ENCODE measurements at regions not wholly inside any gene's neighbourhood (a gene's known extent, or its start where the extent isn't known, plus 50 kb on each side); places are given as distances from the start of the nearest gene placed in this dataset.

- Histone ChIP-seq H3K27ac (ENCODE audit: low read depth in 1 of 2, low read length in 2 of 2) (no peak overlapping the region), H3K4me3 (ENCODE audit: low read length in 2 of 2) (no peak overlapping the region), H3K27me3 (ENCODE audit: control insufficient read depth in 1 of 2, insufficient read depth in 2 of 2, low read length in 1 of 2) (no peaks in the 10 kb centered on the region), H3K9me3 (ENCODE audit: control insufficient read depth, low read length) (no peaks in the 10 kb centered on the region), H3K4me1 (ENCODE audit: control insufficient read depth in 1 of 2, insufficient read depth in 2 of 2, low read length in 2 of 2) (no peaks in the 10 kb centered on the region), H3K36me3 (ENCODE audit: control insufficient read depth in 1 of 2, insufficient read depth in 2 of 2, low read length in 1 of 2) (no peaks in the 10 kb centered on the region)
- ATAC-seq (ENCODE audit: low FRiP score) (no peak), DNase-seq (no peak)
- intact Hi-C loops (cut with DNase I) = no loop called here
- 48 to 56% methylated on average over 1 of the region's 1 CpG for WGBS, 2 donors
These were observed 309.0 kb upstream of the PTCHD4 start for GRCh38 chr6:48419992-48420391.

GRCh38 chr6:48417927-48418326, 306.9 kb upstream of the PTCHD4 start:
- H3K27me3 ChIP-seq (ENCODE audit: control insufficient read depth in 1 of 2, insufficient read depth in 2 of 2, low read length in 1 of 2) = no peaks in the 10 kb centered on the region
- no peaks in the 10 kb centered on the region for H3K36me3 ChIP-seq (ENCODE audit: control insufficient read depth in 1 of 2, insufficient read depth in 2 of 2, low read length in 1 of 2)
- no peak overlapping the region for H3K4me3 ChIP-seq (ENCODE audit: low read length in 2 of 2)
- no peaks in the 10 kb centered on the region for H3K9me3 ChIP-seq (ENCODE audit: control insufficient read depth, low read length)
- 68 to 69% methylated on average over 4 of the region's 4 CpGs for WGBS, 2 donors
- no peaks in the 10 kb centered on the region for H3K4me1 ChIP-seq (ENCODE audit: control insufficient read depth in 1 of 2, insufficient read depth in 2 of 2, low read length in 2 of 2)
- no peak for DNase-seq
- no peak overlapping the region for H3K27ac ChIP-seq (ENCODE audit: low read depth in 1 of 2, low read length in 2 of 2)
- intact Hi-C loops (cut with DNase I) = no loop called here
- ATAC-seq (ENCODE audit: low FRiP score) = no peak

- H3K4me3 ChIP-seq (ENCODE audit: low read length in 2 of 2) = no peak overlapping the region
- H3K4me1 ChIP-seq (ENCODE audit: control insufficient read depth in 1 of 2, insufficient read depth in 2 of 2, low read length in 2 of 2) = no peaks in the 10 kb centered on the region
- ATAC-seq (ENCODE audit: low FRiP score) = no peak
- H3K9me3 ChIP-seq (ENCODE audit: control insufficient read depth, low read length) = no peaks in the 10 kb centered on the region
- no peak overlapping the region for H3K27ac ChIP-seq (ENCODE audit: low read depth in 1 of 2, low read length in 2 of 2)
- intact Hi-C loops (cut with DNase I) = no loop called here
- no peaks in the 10 kb centered on the region for H3K36me3 ChIP-seq (ENCODE audit: control insufficient read depth in 1 of 2, insufficient read depth in 2 of 2, low read length in 1 of 2)
- DNase-seq = no peak
- no peaks in the 10 kb centered on the region for H3K27me3 ChIP-seq (ENCODE audit: control insufficient read depth in 1 of 2, insufficient read depth in 2 of 2, low read length in 1 of 2)
- WGBS, 2 donors = 64 to 72% methylated on average over 2 of the region's 2 CpGs
These were observed 301.7 kb upstream of the PTCHD4 start for GRCh38 chr6:48412656-48413055.

- intact Hi-C loops (cut with DNase I) = no loop called here
- Histone ChIP-seq H3K4me1 (ENCODE audit: control insufficient read depth in 1 of 2, insufficient read depth in 2 of 2, low read length in 2 of 2) (no peaks in the 10 kb centered on the region), H3K4me3 (ENCODE audit: low read length in 2 of 2) (no peak overlapping the region), H3K27me3 (ENCODE audit: control insufficient read depth in 1 of 2, insufficient read depth in 2 of 2, low read length in 1 of 2) (no peaks in the 10 kb centered on the region), H3K36me3 (ENCODE audit: control insufficient read depth in 1 of 2, insufficient read depth in 2 of 2, low read length in 1 of 2) (no peaks in the 10 kb centered on the region), H3K9me3 (ENCODE audit: control insufficient read depth, low read length) (peaks cover 1% of the 10 kb centered on the region), H3K27ac (ENCODE audit: low read depth in 1 of 2, low read length in 2 of 2) (no peak overlapping the region)
- DNase-seq = no peak
- WGBS, 2 donors = 57 to 66% methylated on average over 1 of the region's 1 CpG
- no peak for ATAC-seq (ENCODE audit: low FRiP score)
These were observed 293.9 kb upstream of the PTCHD4 start for GRCh38 chr6:48404927-48405326.

- Histone ChIP-seq H3K27me3 (ENCODE audit: control insufficient read depth in 1 of 2, insufficient read depth in 2 of 2, low read length in 1 of 2) (no peaks in the 10 kb centered on the region), H3K27ac (ENCODE audit: low read depth in 1 of 2, low read length in 2 of 2) (no peak overlapping the region), H3K36me3 (ENCODE audit: control insufficient read depth in 1 of 2, insufficient read depth in 2 of 2, low read length in 1 of 2) (no peaks in the 10 kb centered on the region), H3K9me3 (ENCODE audit: control insufficient read depth, low read length) (peaks cover 1% of the 10 kb centered on the region), H3K4me1 (ENCODE audit: control insufficient read depth in 1 of 2, insufficient read depth in 2 of 2, low read length in 2 of 2) (no peaks in the 10 kb centered on the region), H3K4me3 (ENCODE audit: low read length in 2 of 2) (no peak overlapping the region)
- DNase-seq (no peak), ATAC-seq (ENCODE audit: low FRiP score) (no peak)
- intact Hi-C loops (cut with DNase I) = no loop called here
- 83 to 85% methylated on average over 3 of the region's 3 CpGs for WGBS, 2 donors
These were observed 292.6 kb upstream of the PTCHD4 start for GRCh38 chr6:48403587-48403986.

- WGBS, 2 donors = 41 to 48% methylated on average over 3 of the region's 3 CpGs
- no peak for DNase-seq
- no peak overlapping the region for H3K4me3 ChIP-seq (ENCODE audit: low read length in 2 of 2)
- no peaks in the 10 kb centered on the region for H3K27me3 ChIP-seq (ENCODE audit: control insufficient read depth in 1 of 2, insufficient read depth in 2 of 2, low read length in 1 of 2)
- intact Hi-C loops (cut with DNase I) = no loop called here
- no peaks in the 10 kb centered on the region for H3K4me1 ChIP-seq (ENCODE audit: control insufficient read depth in 1 of 2, insufficient read depth in 2 of 2, low read length in 2 of 2)
- H3K36me3 ChIP-seq (ENCODE audit: control insufficient read depth in 1 of 2, insufficient read depth in 2 of 2, low read length in 1 of 2) = no peaks in the 10 kb centered on the region
- no peak overlapping the region for H3K27ac ChIP-seq (ENCODE audit: low read depth in 1 of 2, low read length in 2 of 2)
- peaks cover 1% of the 10 kb centered on the region for H3K9me3 ChIP-seq (ENCODE audit: control insufficient read depth, low read length)
- no peak for ATAC-seq (ENCODE audit: low FRiP score)
These were observed 290.0 kb upstream of the PTCHD4 start for GRCh38 chr6:48401016-48401415.

GRCh38 chr6:48397887-48398286, 286.9 kb upstream of the PTCHD4 start:
- intact Hi-C loops (cut with DNase I) = no loop called here
- DNase-seq (no peak), ATAC-seq (ENCODE audit: low FRiP score) (no peak)
- Histone ChIP-seq H3K36me3 (ENCODE audit: control insufficient read depth in 1 of 2, insufficient read depth in 2 of 2, low read length in 1 of 2) (no peaks in the 10 kb centered on the region), H3K9me3 (ENCODE audit: control insufficient read depth, low read length) (no peaks in the 10 kb centered on the region), H3K4me1 (ENCODE audit: control insufficient read depth in 1 of 2, insufficient read depth in 2 of 2, low read length in 2 of 2) (no peaks in the 10 kb centered on the region), H3K27me3 (ENCODE audit: control insufficient read depth in 1 of 2, insufficient read depth in 2 of 2, low read length in 1 of 2) (no peaks in the 10 kb centered on the region), H3K27ac (ENCODE audit: low read depth in 1 of 2, low read length in 2 of 2) (no peak overlapping the region), H3K4me3 (ENCODE audit: low read length in 2 of 2) (no peak overlapping the region)

GRCh38 chr6:48389146-48390043, 278.4 kb upstream of the PTCHD4 start:
- Histone ChIP-seq H3K9me3 (ENCODE audit: control insufficient read depth, low read length) (no peaks in the 10 kb centered on the region), H3K27me3 (ENCODE audit: control insufficient read depth in 1 of 2, insufficient read depth in 2 of 2, low read length in 1 of 2) (no peaks in the 10 kb centered on the region), H3K4me3 (ENCODE audit: low read length in 2 of 2) (no peak overlapping the region), H3K36me3 (ENCODE audit: control insufficient read depth in 1 of 2, insufficient read depth in 2 of 2, low read length in 1 of 2) (no peaks in the 10 kb centered on the region), H3K27ac (ENCODE audit: low read depth in 1 of 2, low read length in 2 of 2) (no peak overlapping the region), H3K4me1 (ENCODE audit: control insufficient read depth in 1 of 2, insufficient read depth in 2 of 2, low read length in 2 of 2) (no peaks in the 10 kb centered on the region)
- ATAC-seq (ENCODE audit: low FRiP score) = no peak
- no peak for DNase-seq
- intact Hi-C loops (cut with DNase I) = no loop called here
- 83 to 88% methylated on average over 4 of the region's 4 CpGs for WGBS, 2 donors

- Histone ChIP-seq H3K27me3 (ENCODE audit: control insufficient read depth in 1 of 2, insufficient read depth in 2 of 2, low read length in 1 of 2) (no peaks in the 10 kb centered on the region), H3K36me3 (ENCODE audit: control insufficient read depth in 1 of 2, insufficient read depth in 2 of 2, low read length in 1 of 2) (no peaks in the 10 kb centered on the region), H3K4me3 (ENCODE audit: low read length in 2 of 2) (no peak overlapping the region), H3K27ac (ENCODE audit: low read depth in 1 of 2, low read length in 2 of 2) (no peak overlapping the region), H3K4me1 (ENCODE audit: control insufficient read depth in 1 of 2, insufficient read depth in 2 of 2, low read length in 2 of 2) (no peaks in the 10 kb centered on the region), H3K9me3 (ENCODE audit: control insufficient read depth, low read length) (no peaks in the 10 kb centered on the region)
- intact Hi-C loops (cut with DNase I) = no loop called here
- WGBS, 2 donors = 39 to 66% methylated on average over 2 of the region's 2 CpGs
- ATAC-seq (ENCODE audit: low FRiP score) (no peak), DNase-seq (no peak)
These were observed 277.0 kb upstream of the PTCHD4 start for GRCh38 chr6:48388044-48388443.
